ENCODE measurements at regions not wholly inside any gene's neighbourhood (a gene's known extent, or its start where the extent isn't known, plus 50 kb on each side); places are given as distances from the start of the nearest gene placed in this dataset.

DNA sequence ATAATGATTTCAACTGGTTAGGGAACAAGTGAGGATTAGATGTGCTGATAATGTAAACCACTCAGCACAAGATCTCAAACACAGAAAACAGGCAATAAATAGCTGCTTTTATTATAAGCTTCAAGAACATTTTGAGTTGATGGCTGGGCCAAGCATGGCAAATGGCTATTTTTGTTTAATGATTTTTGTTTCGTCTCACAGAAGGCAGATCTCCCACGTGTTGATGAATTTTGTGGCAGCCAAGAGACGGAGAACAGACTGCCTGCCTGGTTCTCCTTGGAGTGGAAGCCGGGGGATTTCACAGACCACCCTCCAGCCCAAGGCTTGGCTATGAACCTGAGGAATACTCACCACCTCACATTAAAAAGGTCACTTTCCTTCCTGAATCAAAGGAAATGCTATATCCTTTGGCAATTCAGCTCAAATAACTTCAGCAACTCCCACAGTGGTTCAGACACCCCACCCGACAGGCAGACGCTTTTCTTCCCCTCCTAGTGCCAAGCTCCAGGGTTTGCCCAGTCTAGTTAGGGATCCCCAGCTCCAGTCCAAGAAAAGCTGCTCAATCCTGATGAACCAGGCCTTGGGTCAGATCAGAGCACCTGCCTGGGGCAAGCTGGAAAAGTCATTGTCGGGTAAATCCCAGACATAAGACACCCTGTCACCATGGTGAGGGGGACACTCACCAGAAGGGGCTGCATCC lies 593.5 kb downstream of the TOX3 start:
- H3K4me3 ChIP-seq, result no peak overlapping the region
- TF ChIP-seq, protein P1, sequence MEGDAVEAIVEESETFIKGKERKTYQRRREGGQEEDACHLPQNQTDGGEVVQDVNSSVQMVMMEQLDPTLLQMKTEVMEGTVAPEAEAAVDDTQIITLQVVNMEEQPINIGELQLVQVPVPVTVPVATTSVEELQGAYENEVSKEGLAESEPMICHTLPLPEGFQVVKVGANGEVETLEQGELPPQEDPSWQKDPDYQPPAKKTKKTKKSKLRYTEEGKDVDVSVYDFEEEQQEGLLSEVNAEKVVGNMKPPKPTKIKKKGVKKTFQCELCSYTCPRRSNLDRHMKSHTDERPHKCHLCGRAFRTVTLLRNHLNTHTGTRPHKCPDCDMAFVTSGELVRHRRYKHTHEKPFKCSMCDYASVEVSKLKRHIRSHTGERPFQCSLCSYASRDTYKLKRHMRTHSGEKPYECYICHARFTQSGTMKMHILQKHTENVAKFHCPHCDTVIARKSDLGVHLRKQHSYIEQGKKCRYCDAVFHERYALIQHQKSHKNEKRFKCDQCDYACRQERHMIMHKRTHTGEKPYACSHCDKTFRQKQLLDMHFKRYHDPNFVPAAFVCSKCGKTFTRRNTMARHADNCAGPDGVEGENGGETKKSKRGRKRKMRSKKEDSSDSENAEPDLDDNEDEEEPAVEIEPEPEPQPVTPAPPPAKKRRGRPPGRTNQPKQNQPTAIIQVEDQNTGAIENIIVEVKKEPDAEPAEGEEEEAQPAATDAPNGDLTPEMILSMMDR (IDR thresholded peaks at IDR 0.05), result no peak
- no peaks in the 10 kb centered on the region for H3K4me1 ChIP-seq (ENCODE audit: control insufficient read depth in 1 of 2, low read depth in 2 of 2)
- ATAC-seq (ENCODE audit: insufficient number of reproducible peaks, low FRiP score, low read depth) (no peak), DNase-seq (ENCODE audit: low spot score) (no peak)
- H3K27ac ChIP-seq, result no peak overlapping the region
- H3K36me3 ChIP-seq, result no peaks in the 10 kb centered on the region
- H3K9me3 ChIP-seq, result no peaks in the 10 kb centered on the region
- no peaks in the 10 kb centered on the region for H3K27me3 ChIP-seq (replicated peaks; ENCODE audit: insufficient read depth)

DNA sequence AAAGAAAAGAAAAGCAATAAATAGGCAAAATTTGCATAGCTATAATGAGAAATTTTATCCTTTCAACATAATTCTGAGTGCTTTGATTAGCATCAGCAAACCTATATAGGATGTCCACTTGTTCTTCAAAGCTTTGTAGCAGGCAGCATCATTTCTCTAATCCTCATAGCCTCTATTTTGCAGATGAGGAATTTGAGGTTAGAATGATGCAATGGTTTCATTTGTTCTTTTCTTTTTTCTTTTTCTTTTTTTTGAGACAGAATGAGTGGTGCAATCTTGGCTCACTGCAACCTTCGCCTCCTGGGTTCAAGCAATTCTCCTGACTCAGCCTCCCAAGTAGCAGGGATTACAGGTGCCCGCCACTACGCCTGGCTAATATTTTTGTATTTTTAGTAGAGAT lies 594.4 kb downstream of the TOX3 start:
- Histone ChIP-seq H3K36me3 (no peaks in the 10 kb centered on the region), H3K27me3 (replicated peaks; ENCODE audit: insufficient read depth) (no peaks in the 10 kb centered on the region), H3K9me3 (no peaks in the 10 kb centered on the region), H3K27ac (no peak overlapping the region), H3K4me3 (no peak overlapping the region), H3K4me1 (ENCODE audit: control insufficient read depth in 1 of 2, low read depth in 2 of 2) (no peaks in the 10 kb centered on the region)
- ATAC-seq (ENCODE audit: insufficient number of reproducible peaks, low FRiP score, low read depth) (no peak), DNase-seq (ENCODE audit: low spot score) (no peak)
- TF ChIP-seq, protein P1 (IDR thresholded peaks at IDR 0.05), result no peak

DNA sequence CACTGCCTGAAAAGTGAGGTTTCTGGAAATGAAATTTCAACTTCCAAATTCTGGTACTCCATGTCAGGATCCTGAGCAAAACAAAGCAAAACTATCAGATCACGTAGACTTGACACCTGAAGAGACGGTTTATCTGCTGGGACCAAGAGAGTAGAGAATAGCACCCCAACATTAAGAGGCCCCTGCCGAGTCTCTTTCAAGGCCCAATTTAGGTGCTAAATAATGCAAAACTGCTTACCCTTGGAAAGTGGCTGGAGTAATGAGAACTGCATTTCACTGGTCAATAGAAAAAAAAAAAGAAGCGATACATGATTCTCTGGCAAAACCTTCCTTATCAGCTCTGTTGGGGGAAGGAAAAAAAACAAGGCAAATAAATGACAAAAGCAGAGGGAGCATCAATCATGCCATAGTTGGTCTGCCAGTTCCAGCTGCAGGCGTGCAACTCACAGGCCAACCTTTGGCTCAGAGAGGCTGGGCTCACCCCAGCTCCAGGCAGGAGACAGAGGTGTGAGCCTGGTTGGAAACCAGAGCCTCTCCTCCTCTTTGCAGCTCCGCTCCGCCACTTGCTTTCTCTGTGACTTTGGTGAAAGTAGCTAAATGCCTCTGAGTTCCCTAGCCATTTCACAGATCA lies 595.2 kb downstream of the TOX3 start:
- no peaks in the 10 kb centered on the region for H3K27me3 ChIP-seq (replicated peaks; ENCODE audit: insufficient read depth)
- H3K4me1 ChIP-seq (ENCODE audit: control insufficient read depth in 1 of 2, low read depth in 2 of 2), result no peaks in the 10 kb centered on the region
- ATAC-seq (ENCODE audit: insufficient number of reproducible peaks, low FRiP score, low read depth), result no peak
- TF ChIP-seq, protein P1 (IDR thresholded peaks at IDR 0.05), result no peak
- no peak for DNase-seq (ENCODE audit: low spot score)
- no peaks in the 10 kb centered on the region for H3K9me3 ChIP-seq
- no peaks in the 10 kb centered on the region for H3K36me3 ChIP-seq
- H3K27ac ChIP-seq, result no peak overlapping the region
- H3K4me3 ChIP-seq, result no peak overlapping the region

GRCh38 chr16:51950118-51950780 lies 596.7 kb downstream of the TOX3 start:
- H3K4me1 ChIP-seq (ENCODE audit: control insufficient read depth in 1 of 2, low read depth in 2 of 2), result no peaks in the 10 kb centered on the region
- DNase-seq (ENCODE audit: low spot score), result no peak
- no peaks in the 10 kb centered on the region for H3K36me3 ChIP-seq
- no peaks in the 10 kb centered on the region for H3K9me3 ChIP-seq
- ATAC-seq (ENCODE audit: insufficient number of reproducible peaks, low FRiP score, low read depth), result no peak
- H3K4me3 ChIP-seq, result no peak overlapping the region
- H3K27ac ChIP-seq, result no peak overlapping the region
- H3K27me3 ChIP-seq (replicated peaks; ENCODE audit: insufficient read depth), result no peaks in the 10 kb centered on the region
- TF ChIP-seq, protein P1 (IDR thresholded peaks at IDR 0.05), result no peak

DNA sequence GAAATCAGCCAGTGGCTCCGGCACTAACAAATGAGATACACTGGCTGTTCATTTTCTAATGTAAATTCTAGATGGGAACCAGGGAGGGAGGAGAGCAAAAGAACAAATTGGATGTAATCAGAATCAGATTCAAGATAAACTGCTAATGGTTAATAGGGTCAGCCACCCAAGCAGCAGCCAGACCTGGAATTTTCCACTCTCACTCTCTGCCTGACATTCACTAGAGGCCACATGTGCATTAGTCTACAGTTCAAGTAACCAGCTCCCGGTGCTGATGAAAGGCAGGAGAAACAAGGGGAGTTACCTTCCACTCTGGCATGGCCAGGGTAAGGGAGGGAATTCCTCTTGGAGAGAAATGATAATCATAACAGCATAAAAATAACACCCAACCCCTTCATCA lies 597.7 kb downstream of the TOX3 start:
- Histone ChIP-seq H3K4me3 (no peak overlapping the region), H3K27me3 (replicated peaks; ENCODE audit: insufficient read depth) (no peaks in the 10 kb centered on the region)

More for the DNA sequence above, 597.7 kb downstream of the TOX3 start:
- Histone ChIP-seq H3K4me1 (ENCODE audit: control insufficient read depth in 1 of 2, low read depth in 2 of 2) (no peaks in the 10 kb centered on the region), H3K36me3 (no peaks in the 10 kb centered on the region), H3K27ac (no peak overlapping the region), H3K9me3 (no peaks in the 10 kb centered on the region)
- no peak for ATAC-seq (ENCODE audit: insufficient number of reproducible peaks, low FRiP score, low read depth)
- TF ChIP-seq, protein P1 (IDR thresholded peaks at IDR 0.05), result no peak
- no peak for DNase-seq (ENCODE audit: low spot score)

Measured in thoracic aorta (tissue), 2 donors.